HG02884 (cell line): ENCODE measurements at regions not wholly inside any gene's neighbourhood (a gene's known extent, or its start where the extent isn't known, plus 50 kb on each side); places are given as distances from the start of the nearest gene placed in this dataset.
A peak's percentile ranks its signal among the peaks of the same experiment; 100 is the strongest.
"Not testable (repeated sequence)": the region's sequence is repeated elsewhere in the genome, so short reads cannot be mapped to it uniquely, and the experiment has no call there.

ENCODE experiments used
- ATAC-seq: cut with Tn5 transposase; IDR thresholded peaks from one replicate; pipeline ENCODE4 v1.9.1; 2021; ENCODE audit warnings: mild to moderate bottlenecking, moderate library complexity; ENCODE audit not compliant: unreplicated experiment

- not testable (repeated sequence) for ATAC-seq
Observed at GRCh38 chr5:157936776-157937501, 78.0 kb upstream of the CLINT1 start.

DNA sequence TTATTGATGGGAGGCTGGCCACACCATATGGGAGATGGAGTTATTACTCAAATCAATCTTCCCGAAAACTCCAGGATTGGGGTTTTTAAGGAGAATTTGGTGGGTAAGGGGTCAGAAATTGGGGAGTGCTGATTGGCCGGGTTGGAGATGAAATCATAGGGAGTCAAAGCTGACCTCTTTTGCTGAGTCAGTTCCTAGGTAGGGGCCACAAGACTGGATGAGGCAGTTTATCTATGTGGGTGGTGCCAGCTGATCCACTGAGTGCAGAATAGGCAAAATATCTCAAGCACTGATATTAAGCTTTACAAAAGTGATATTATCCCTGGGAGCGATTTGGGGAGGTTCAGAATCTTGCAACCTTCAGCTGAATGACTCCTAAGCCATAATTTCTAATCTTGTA lies 75.7 kb upstream of the CLINT1 start:
- no peak for ATAC-seq

DNA sequence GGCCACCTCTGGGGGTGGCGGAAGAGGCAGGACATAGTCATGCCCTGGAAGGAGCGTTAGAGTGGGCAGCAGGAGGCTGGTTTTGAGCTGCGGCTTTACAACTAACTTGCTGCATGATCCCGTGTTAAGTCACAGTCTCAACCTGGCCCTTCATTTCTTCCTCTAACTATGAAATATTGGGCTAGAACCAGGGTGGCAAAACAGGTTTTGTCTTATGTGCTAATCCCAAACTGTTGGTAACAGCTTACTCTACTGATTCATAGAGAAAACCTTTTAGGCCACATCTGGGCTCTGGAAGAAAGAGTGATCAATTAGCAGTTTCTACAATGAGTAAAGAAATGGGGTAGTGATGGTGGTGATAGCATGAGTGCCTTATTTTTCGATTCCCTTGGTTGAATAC lies 74.1 kb upstream of the CLINT1 start:
- ATAC-seq: no peak

DNA sequence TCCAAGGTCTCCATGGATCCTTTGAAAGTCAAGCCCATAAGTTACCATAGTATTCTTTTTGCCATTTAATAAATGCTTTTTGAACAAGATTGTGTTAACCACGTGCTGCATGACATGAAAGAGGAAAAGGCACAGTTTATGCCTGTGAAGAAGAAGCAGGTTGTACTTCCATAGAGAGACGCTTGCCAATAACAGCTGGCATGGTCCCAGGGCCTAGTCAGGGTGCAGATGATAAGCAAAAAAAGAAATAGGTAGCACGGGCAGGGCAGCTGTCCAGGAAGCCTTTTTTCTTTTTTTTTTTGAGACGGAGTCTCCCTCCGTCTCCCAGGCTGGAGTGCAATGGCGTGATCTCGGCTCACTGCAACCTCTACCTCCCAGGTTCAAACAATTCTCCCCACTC lies 71.8 kb upstream of the CLINT1 start:
- no peak for ATAC-seq

DNA sequence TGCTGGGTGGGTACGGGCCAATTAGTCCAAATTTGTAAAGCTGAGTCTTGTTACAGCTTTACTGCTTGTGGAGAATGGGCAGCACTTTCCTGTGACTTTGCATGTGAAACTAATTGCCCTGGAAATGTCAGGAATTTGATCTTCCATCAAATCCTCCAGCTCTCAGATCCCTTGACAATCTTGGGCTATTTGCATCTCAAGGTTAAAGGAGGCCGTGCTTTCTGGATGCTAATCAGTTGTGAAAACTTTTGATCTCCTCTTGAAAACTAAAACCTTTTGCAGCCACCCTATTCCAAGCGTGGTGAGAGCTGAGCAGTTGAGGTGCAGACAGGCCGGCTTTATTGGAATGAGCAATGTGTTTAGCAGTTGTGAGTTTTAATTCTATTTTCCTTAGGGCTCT lies 68.0 kb upstream of the CLINT1 start:
- no peak for ATAC-seq

DNA sequence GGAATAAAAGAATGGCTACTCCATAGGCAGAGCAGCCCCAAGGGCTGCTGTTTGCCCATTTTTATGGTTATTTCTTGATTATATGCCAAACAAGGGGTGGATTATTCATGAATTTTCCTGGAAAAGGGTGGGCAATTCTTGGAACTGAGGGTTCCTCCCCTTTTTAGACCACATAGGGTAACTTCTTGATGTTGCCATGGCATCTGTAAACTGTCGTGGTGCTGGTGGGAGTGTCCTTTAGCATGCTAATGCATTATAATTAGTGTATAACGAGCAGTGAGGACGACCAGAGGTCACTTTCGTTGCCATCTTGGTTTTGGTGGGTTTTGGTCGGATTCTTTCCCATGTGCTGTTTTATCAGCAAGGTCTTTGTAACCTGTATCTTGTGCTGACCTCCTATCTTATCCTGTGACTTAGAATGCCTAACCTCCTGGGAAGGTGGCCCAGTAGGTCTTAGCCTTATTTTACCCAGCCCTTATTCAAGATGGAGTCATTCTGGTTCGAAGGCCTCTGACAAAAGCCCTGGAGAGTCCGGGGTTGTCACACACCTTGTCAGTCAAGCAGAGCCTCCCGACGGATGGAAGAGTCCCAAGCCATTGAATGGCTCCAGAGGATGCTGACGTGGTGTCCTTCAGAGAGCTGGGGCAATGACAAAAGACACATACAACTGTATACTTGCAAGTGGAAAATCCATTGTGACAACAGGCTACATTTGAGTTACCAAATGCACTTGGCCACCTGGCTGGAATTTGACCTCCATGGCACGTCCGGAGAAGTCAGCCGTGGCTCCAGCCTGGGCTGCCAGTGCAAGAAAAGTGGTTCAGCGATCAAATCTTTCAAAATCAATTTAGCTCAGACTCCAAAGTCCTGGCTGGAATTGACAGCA lies 67.1 kb upstream of the CLINT1 start:
- ATAC-seq: no peak

DNA sequence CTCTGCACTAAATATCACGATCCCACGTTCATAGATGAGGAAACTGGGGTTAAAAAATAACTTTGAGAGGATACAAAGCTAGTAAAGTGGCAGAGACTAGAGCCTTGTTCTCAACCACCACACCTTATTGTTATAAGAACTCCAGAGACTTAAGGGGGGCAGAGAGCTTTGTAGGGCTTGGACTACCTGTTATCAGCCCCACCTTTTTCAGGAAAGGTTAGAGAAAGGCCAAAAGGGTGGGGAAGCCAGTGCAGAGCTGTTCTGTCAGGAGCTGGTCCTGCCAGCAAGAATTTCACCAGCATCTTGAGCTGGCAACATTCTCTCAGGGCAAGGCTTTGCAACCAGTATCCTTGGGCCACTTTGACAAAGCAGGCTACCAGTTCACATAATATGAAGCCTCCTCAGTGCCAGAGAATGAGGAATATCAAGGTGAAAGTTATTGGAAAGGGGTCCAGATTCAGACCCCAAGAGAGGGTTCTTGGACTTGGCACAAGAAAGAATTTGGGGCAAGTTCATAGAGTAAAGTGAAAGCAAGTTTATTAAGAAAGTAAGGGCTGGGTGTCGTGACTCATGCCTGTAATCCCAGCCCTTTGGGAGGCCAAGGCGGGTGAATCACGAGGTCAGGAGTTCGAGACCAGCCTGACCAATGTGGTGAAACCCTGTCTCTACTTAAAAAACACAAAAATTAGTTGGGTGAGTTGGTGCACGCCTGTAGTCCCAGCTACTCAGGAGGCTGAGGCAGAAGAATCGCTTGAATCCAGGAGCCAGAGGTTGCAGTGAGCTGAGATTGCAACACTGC lies 66.2 kb upstream of the CLINT1 start:
- ATAC-seq: no peak

DNA sequence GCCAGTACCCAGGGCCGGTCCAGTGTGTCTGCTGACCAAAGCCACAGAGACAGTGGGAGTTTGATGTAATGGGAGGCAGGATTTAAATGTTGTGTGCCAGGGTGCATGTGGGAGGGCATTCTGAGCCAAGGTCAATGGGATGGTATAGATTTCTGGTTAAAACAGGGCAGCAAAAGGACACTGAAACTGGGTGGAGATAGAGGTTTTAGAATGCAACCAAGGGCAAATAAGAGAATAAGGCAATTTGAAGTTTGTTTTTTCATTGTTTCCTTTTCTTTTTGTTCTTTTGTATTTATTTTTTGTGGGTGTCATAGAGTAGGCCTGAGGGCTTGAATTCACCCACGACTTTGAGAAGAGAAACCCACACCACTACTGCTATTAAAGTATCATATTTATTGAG lies 65.5 kb upstream of the CLINT1 start:
- ATAC-seq: no peak

DNA sequence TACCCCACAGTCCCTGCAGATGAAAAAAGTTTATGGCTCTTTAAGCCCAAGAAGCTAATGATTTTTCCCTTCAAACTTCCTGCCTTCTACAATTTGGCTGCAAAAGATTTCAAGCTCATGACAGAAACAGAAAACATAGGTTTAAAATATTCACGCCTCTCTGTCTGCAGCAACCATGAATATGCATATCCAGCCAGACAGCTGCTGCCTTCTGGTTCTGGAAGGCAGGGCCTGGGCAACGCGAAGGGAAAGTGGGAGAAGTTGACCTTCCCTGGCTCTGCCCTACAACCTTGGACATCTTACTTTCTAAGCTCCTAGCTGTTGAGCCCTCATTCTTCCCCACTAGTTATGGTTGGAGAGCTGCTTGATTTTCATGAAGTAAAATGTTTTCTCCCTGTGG lies 64.8 kb upstream of the CLINT1 start:
- no peak for ATAC-seq

- no peak for ATAC-seq
Observed at GRCh38 chr5:157922026-157922425, 63.1 kb upstream of the CLINT1 start.

- no peak for ATAC-seq
Observed at GRCh38 chr5:157920828-157921170, 61.9 kb upstream of the CLINT1 start.

GRCh38 chr5:157918811-157919742 lies 60.1 kb upstream of the CLINT1 start:
- ATAC-seq: no peak

GRCh38 chr5:157917899-157918809 lies 59.2 kb upstream of the CLINT1 start:
- ATAC-seq: no peak

DNA sequence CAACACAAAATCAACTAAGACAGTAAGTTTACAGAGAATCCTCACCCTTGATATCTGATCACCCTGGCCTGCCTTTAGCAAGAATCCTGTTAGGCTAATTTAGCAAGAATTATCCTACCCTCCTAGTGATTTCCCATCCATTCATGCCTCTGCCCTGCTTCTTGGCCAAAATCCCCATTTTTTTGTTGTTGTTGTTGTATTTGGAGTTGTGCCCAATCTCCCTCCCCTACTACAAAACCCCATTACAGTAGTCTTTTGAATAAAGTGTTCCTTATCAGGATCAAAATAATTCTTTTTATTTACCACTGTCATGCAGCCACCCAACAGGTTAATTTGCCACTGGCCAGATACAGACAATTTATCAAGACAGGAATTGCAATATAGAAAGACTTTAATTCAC lies 58.5 kb upstream of the CLINT1 start:
- ATAC-seq: no peak

- ATAC-seq: no peak
Observed at GRCh38 chr5:157915638-157916037, 56.7 kb upstream of the CLINT1 start.

- ATAC-seq: no peak
Observed at GRCh38 chr5:157914151-157914788, 55.3 kb upstream of the CLINT1 start.

- no peak for ATAC-seq
Observed at GRCh38 chr5:157913575-157913974, 54.6 kb upstream of the CLINT1 start.

- ATAC-seq: peak; percentile 97
Observed at GRCh38 chr5:157912621-157913325, 53.8 kb upstream of the CLINT1 start.
